ENCODE measurements at regions not wholly inside any gene's neighbourhood (a gene's known extent, or its start where the extent isn't known, plus 50 kb on each side); places are given as distances from the start of the nearest gene placed in this dataset.
"Not testable (repeated sequence)": the region's sequence is repeated elsewhere in the genome, so short reads cannot be mapped to it uniquely, and the experiment has no call there.

GRCh38 chr18:3345452-3345851 lies 83.5 kb downstream of the MYL12B start:
- Histone ChIP-seq H3K36me3 (ENCODE audit: control insufficient read depth, insufficient read depth, low read length) (no peaks in the 10 kb centered on the region), H3K4me3 (ENCODE audit: low read depth, low read length) (no peak overlapping the region), H3K27ac (ENCODE audit: low read depth, low read length) (no peak overlapping the region), H3K9me3 (ENCODE audit: control insufficient read depth, insufficient read depth, low read length) (no peaks in the 10 kb centered on the region), H3K27me3 (ENCODE audit: control insufficient read depth, insufficient read depth, low read length) (no peaks in the 10 kb centered on the region), H3K4me1 (ENCODE audit: control insufficient read depth, insufficient read depth, low read length) (no peaks in the 10 kb centered on the region)
- DNase-seq (ENCODE audit: low read depth in 4 of 6, low spot score in 6 of 6), result no peak
- WGBS (ENCODE audit: insufficient coverage), result no CpG with 5 or more reads among the region's 2 CpGs

GRCh38 chr18:3345885-3346284 lies 84.0 kb downstream of the MYL12B start:
- Histone ChIP-seq H3K36me3 (ENCODE audit: control insufficient read depth, insufficient read depth, low read length) (no peaks in the 10 kb centered on the region), H3K27ac (ENCODE audit: low read depth, low read length) (no peak overlapping the region), H3K9me3 (ENCODE audit: control insufficient read depth, insufficient read depth, low read length) (no peaks in the 10 kb centered on the region), H3K27me3 (ENCODE audit: control insufficient read depth, insufficient read depth, low read length) (no peaks in the 10 kb centered on the region), H3K4me1 (ENCODE audit: control insufficient read depth, insufficient read depth, low read length) (no peaks in the 10 kb centered on the region), H3K4me3 (ENCODE audit: low read depth, low read length) (no peak overlapping the region)
- WGBS (ENCODE audit: insufficient coverage), result no CpG with 5 or more reads among the region's 1 CpG
- DNase-seq (ENCODE audit: low read depth in 4 of 6, low spot score in 6 of 6), result no peak

- 61% methylated on average over 3 of the region's 7 CpGs for WGBS (ENCODE audit: insufficient coverage)
- H3K9me3 ChIP-seq (ENCODE audit: control insufficient read depth, insufficient read depth, low read length), result no peaks in the 10 kb centered on the region
- no peak for DNase-seq (ENCODE audit: low read depth in 4 of 6, low spot score in 6 of 6)
- H3K36me3 ChIP-seq (ENCODE audit: control insufficient read depth, insufficient read depth, low read length), result no peaks in the 10 kb centered on the region
- H3K27me3 ChIP-seq (ENCODE audit: control insufficient read depth, insufficient read depth, low read length), result no peaks in the 10 kb centered on the region
- H3K4me3 ChIP-seq (ENCODE audit: low read depth, low read length), result no peak overlapping the region
- no peak overlapping the region for H3K27ac ChIP-seq (ENCODE audit: low read depth, low read length)
- H3K4me1 ChIP-seq (ENCODE audit: control insufficient read depth, insufficient read depth, low read length), result no peaks in the 10 kb centered on the region
These were observed 84.6 kb downstream of the MYL12B start for GRCh38 chr18:3346487-3346886.

- no peak for DNase-seq (ENCODE audit: low read depth in 4 of 6, low spot score in 6 of 6)
- Histone ChIP-seq H3K4me3 (ENCODE audit: low read depth, low read length) (no peak overlapping the region), H3K4me1 (ENCODE audit: control insufficient read depth, insufficient read depth, low read length) (no peaks in the 10 kb centered on the region), H3K9me3 (ENCODE audit: control insufficient read depth, insufficient read depth, low read length) (no peaks in the 10 kb centered on the region), H3K27me3 (ENCODE audit: control insufficient read depth, insufficient read depth, low read length) (no peaks in the 10 kb centered on the region), H3K27ac (ENCODE audit: low read depth, low read length) (no peak overlapping the region), H3K36me3 (ENCODE audit: control insufficient read depth, insufficient read depth, low read length) (no peaks in the 10 kb centered on the region)
- no CpG with 5 or more reads among the region's 2 CpGs for WGBS (ENCODE audit: insufficient coverage)
These were observed 85.4 kb downstream of the MYL12B start for GRCh38 chr18:3347286-3347803.

- H3K36me3 ChIP-seq (ENCODE audit: control insufficient read depth, insufficient read depth, low read length), result no peaks in the 10 kb centered on the region
- peak in 1 of 6 donors; percentile 52 for DNase-seq (ENCODE audit: low read depth in 4 of 6, low spot score in 6 of 6)
- WGBS (ENCODE audit: insufficient coverage), result no CpG with 5 or more reads among the region's 1 CpG
- no peak overlapping the region for H3K4me3 ChIP-seq (ENCODE audit: low read depth, low read length)
- no peaks in the 10 kb centered on the region for H3K9me3 ChIP-seq (ENCODE audit: control insufficient read depth, insufficient read depth, low read length)
- H3K4me1 ChIP-seq (ENCODE audit: control insufficient read depth, insufficient read depth, low read length), result no peaks in the 10 kb centered on the region
- no peaks in the 10 kb centered on the region for H3K27me3 ChIP-seq (ENCODE audit: control insufficient read depth, insufficient read depth, low read length)
- H3K27ac ChIP-seq (ENCODE audit: low read depth, low read length), result no peak overlapping the region
These were observed 86.2 kb downstream of the MYL12B start for GRCh38 chr18:3348176-3348575.

- not testable (repeated sequence) for DNase-seq (ENCODE audit: low read depth in 4 of 6, low spot score in 6 of 6); H3K27me3 ChIP-seq (ENCODE audit: control insufficient read depth, insufficient read depth, low read length); H3K4me1 ChIP-seq (ENCODE audit: control insufficient read depth, insufficient read depth, low read length); H3K9me3 ChIP-seq (ENCODE audit: control insufficient read depth, insufficient read depth, low read length); H3K4me3 ChIP-seq (ENCODE audit: low read depth, low read length); H3K36me3 ChIP-seq (ENCODE audit: control insufficient read depth, insufficient read depth, low read length); H3K27ac ChIP-seq (ENCODE audit: low read depth, low read length)
- 97% methylated on average over 13 of the region's 25 CpGs for WGBS (ENCODE audit: insufficient coverage)
These were observed 87.3 kb downstream of the MYL12B start for GRCh38 chr18:3349046-3349841.

- DNase-seq (ENCODE audit: low read depth in 4 of 6, low spot score in 6 of 6), result no peak
- Histone ChIP-seq H3K36me3 (ENCODE audit: control insufficient read depth, insufficient read depth, low read length) (no peaks in the 10 kb centered on the region), H3K9me3 (ENCODE audit: control insufficient read depth, insufficient read depth, low read length) (no peaks in the 10 kb centered on the region), H3K4me3 (ENCODE audit: low read depth, low read length) (no peak overlapping the region), H3K4me1 (ENCODE audit: control insufficient read depth, insufficient read depth, low read length) (no peaks in the 10 kb centered on the region), H3K27me3 (ENCODE audit: control insufficient read depth, insufficient read depth, low read length) (no peaks in the 10 kb centered on the region), H3K27ac (ENCODE audit: low read depth, low read length) (no peak overlapping the region)
- WGBS (ENCODE audit: insufficient coverage), result 93% methylated on average over 3 of the region's 14 CpGs
These were observed 88.1 kb downstream of the MYL12B start for GRCh38 chr18:3350021-3350420.

- no peak for DNase-seq (ENCODE audit: low read depth in 4 of 6, low spot score in 6 of 6)
- no peaks in the 10 kb centered on the region for H3K9me3 ChIP-seq (ENCODE audit: control insufficient read depth, insufficient read depth, low read length)
- H3K4me1 ChIP-seq (ENCODE audit: control insufficient read depth, insufficient read depth, low read length), result no peaks in the 10 kb centered on the region
- no peak overlapping the region for H3K4me3 ChIP-seq (ENCODE audit: low read depth, low read length)
- H3K27ac ChIP-seq (ENCODE audit: low read depth, low read length), result no peak overlapping the region
- WGBS (ENCODE audit: insufficient coverage), result 61% methylated on average over 9 of the region's 11 CpGs
- H3K27me3 ChIP-seq (ENCODE audit: control insufficient read depth, insufficient read depth, low read length), result no peaks in the 10 kb centered on the region
- no peaks in the 10 kb centered on the region for H3K36me3 ChIP-seq (ENCODE audit: control insufficient read depth, insufficient read depth, low read length)
These were observed 88.9 kb downstream of the MYL12B start for GRCh38 chr18:3350566-3351527.

- DNase-seq (ENCODE audit: low read depth in 4 of 6, low spot score in 6 of 6), result no peak
- no CpG with 5 or more reads among the region's 4 CpGs for WGBS (ENCODE audit: insufficient coverage)
- H3K27me3 ChIP-seq (ENCODE audit: control insufficient read depth, insufficient read depth, low read length), result no peaks in the 10 kb centered on the region
- no peak overlapping the region for H3K27ac ChIP-seq (ENCODE audit: low read depth, low read length)
- no peak overlapping the region for H3K4me3 ChIP-seq (ENCODE audit: low read depth, low read length)
- no peaks in the 10 kb centered on the region for H3K9me3 ChIP-seq (ENCODE audit: control insufficient read depth, insufficient read depth, low read length)
- no peaks in the 10 kb centered on the region for H3K4me1 ChIP-seq (ENCODE audit: control insufficient read depth, insufficient read depth, low read length)
- H3K36me3 ChIP-seq (ENCODE audit: control insufficient read depth, insufficient read depth, low read length), result no peaks in the 10 kb centered on the region
These were observed 92.6 kb downstream of the MYL12B start for GRCh38 chr18:3354506-3354905.

Data from spinal cord (tissue), 9 donors.